HG03565 (cell line): ENCODE measurements at regions not wholly inside any gene's neighbourhood (a gene's known extent, or its start where the extent isn't known, plus 50 kb on each side); places are given as distances from the start of the nearest gene placed in this dataset.
"Not testable (repeated sequence)": the region's sequence is repeated elsewhere in the genome, so short reads cannot be mapped to it uniquely, and the experiment has no call there.

ENCODE experiments used
- ATAC-seq: cut with Tn5 transposase; IDR thresholded peaks from one replicate; pipeline ENCODE4 v1.9.1; 2021; ENCODE audit warnings: mild to moderate bottlenecking, moderate library complexity; ENCODE audit not compliant: unreplicated experiment

- no peak for ATAC-seq
Measured at GRCh38 chr7:142637240-142637639, 112.0 kb upstream of the PRSS1 start.

- ATAC-seq, result no peak
Measured at GRCh38 chr7:142636751-142637150, 112.5 kb upstream of the PRSS1 start.

- ATAC-seq, result not testable (repeated sequence)
Measured at GRCh38 chr7:142636107-142636506, 113.2 kb upstream of the PRSS1 start.

GRCh38 chr7:142632271-142633134, 116.8 kb upstream of the PRSS1 start:
- ATAC-seq, result peak; percentile 97

GRCh38 chr7:142629588-142630260, 119.5 kb upstream of the PRSS1 start:
- no peak for ATAC-seq

- ATAC-seq, result no peak
Measured at GRCh38 chr7:142628945-142629344, 120.3 kb upstream of the PRSS1 start.

GRCh38 chr7:142627223-142627622, 122.0 kb upstream of the PRSS1 start:
- ATAC-seq, result not testable (repeated sequence)

GRCh38 chr7:142626420-142627035, 122.7 kb upstream of the PRSS1 start:
- peak; percentile 78 for ATAC-seq

- not testable (repeated sequence) for ATAC-seq
Measured at GRCh38 chr7:142625216-142625615, 124.1 kb upstream of the PRSS1 start.

GRCh38 chr7:142620402-142620801, 128.9 kb upstream of the PRSS1 start:
- no peak for ATAC-seq

GRCh38 chr7:142618655-142619351, 130.5 kb upstream of the PRSS1 start:
- ATAC-seq, result no peak

- no peak for ATAC-seq
Measured at GRCh38 chr7:142616842-142617241, 132.4 kb upstream of the PRSS1 start.

- no peak for ATAC-seq
Measured at GRCh38 chr7:142616121-142616643, 133.1 kb upstream of the PRSS1 start.

GRCh38 chr7:142615508-142615907, 133.8 kb upstream of the PRSS1 start:
- ATAC-seq, result no peak

GRCh38 chr7:142614116-142614515, 135.2 kb upstream of the PRSS1 start:
- no peak for ATAC-seq

- no peak for ATAC-seq
Measured at GRCh38 chr7:142612237-142612881, 136.9 kb upstream of the PRSS1 start.

GRCh38 chr7:142611566-142612236, 137.6 kb upstream of the PRSS1 start:
- ATAC-seq, result no peak

GRCh38 chr7:142608630-142609428, 140.4 kb upstream of the PRSS1 start:
- no peak for ATAC-seq

GRCh38 chr7:142607351-142607750, 141.9 kb upstream of the PRSS1 start:
- no peak for ATAC-seq
